GM11168 (cell line): ENCODE measurements at regions not wholly inside any gene's neighbourhood (a gene's known extent, or its start where the extent isn't known, plus 50 kb on each side); places are given as distances from the start of the nearest gene placed in this dataset.
"Not testable (repeated sequence)": the region's sequence is repeated elsewhere in the genome, so short reads cannot be mapped to it uniquely, and the experiment has no call there.

Source experiments
- in situ Hi-C: fragments of 300-500 bp; cut with MboI; formaldehyde crosslinking; loops from one replicate; pipeline ENCODE4 v1.12.0; 2022; ENCODE audit warnings: low sequenced_read_pairs; ENCODE audit not compliant: unreplicated experiment

- in situ Hi-C loops = not testable (repeated sequence)
Measured at GRCh38 chr10:15921423-15921945, 61.2 kb upstream of the MINDY3 start.

- in situ Hi-C loops = no loop called here
Measured at GRCh38 chr10:15931376-15931775, 71.1 kb upstream of the MINDY3 start.

GRCh38 chr10:15939543-15939942 is 79.2 kb upstream of the MINDY3 start:
- in situ Hi-C loops = not testable (repeated sequence)

- in situ Hi-C loops = no loop called here
Measured at GRCh38 chr10:15943426-15943825, 83.1 kb upstream of the MINDY3 start.

GRCh38 chr10:15954188-15954587 is 93.9 kb upstream of the MINDY3 start:
- in situ Hi-C loops = no loop called here

GRCh38 chr10:15960277-15960676 is 100.0 kb upstream of the MINDY3 start:
- in situ Hi-C loops = no loop called here

- in situ Hi-C loops = not testable (repeated sequence)
Measured at GRCh38 chr10:15972736-15973135, 112.4 kb upstream of the MINDY3 start.

- in situ Hi-C loops = no loop called here
Measured at GRCh38 chr10:15985690-15986089, 125.4 kb upstream of the MINDY3 start.

- in situ Hi-C loops = no loop called here
Measured at GRCh38 chr10:15990535-15991129, 130.3 kb upstream of the MINDY3 start.

- in situ Hi-C loops = no loop called here
Measured at GRCh38 chr10:15997313-15997712, 137.0 kb upstream of the MINDY3 start.

GRCh38 chr10:16001581-16001980 is 141.3 kb upstream of the MINDY3 start:
- in situ Hi-C loops = no loop called here

GRCh38 chr10:16009785-16010184 is 149.5 kb upstream of the MINDY3 start:
- in situ Hi-C loops = no loop called here

GRCh38 chr10:16011548-16011947 is 151.2 kb upstream of the MINDY3 start:
- in situ Hi-C loops = no loop called here

GRCh38 chr10:16014469-16014868 is 154.2 kb upstream of the MINDY3 start:
- in situ Hi-C loops = no loop called here

- in situ Hi-C loops = no loop called here
Measured at GRCh38 chr10:16016688-16017087, 156.4 kb upstream of the MINDY3 start.

- in situ Hi-C loops = no loop called here
Measured at GRCh38 chr10:16020836-16021235, 160.5 kb upstream of the MINDY3 start.

GRCh38 chr10:16026832-16027231 is 166.5 kb upstream of the MINDY3 start:
- in situ Hi-C loops = not testable (repeated sequence)

GRCh38 chr10:16030562-16030961 is 170.3 kb upstream of the MINDY3 start:
- in situ Hi-C loops = no loop called here

- in situ Hi-C loops = no loop called here
Measured at GRCh38 chr10:16049050-16049449, 188.7 kb upstream of the MINDY3 start.

GRCh38 chr10:16049782-16050181 is 189.5 kb upstream of the MINDY3 start:
- in situ Hi-C loops = no loop called here

- in situ Hi-C loops = no loop called here
Measured at GRCh38 chr10:16063350-16063749, 203.0 kb upstream of the MINDY3 start.

- in situ Hi-C loops = not testable (repeated sequence)
Measured at GRCh38 chr10:16083551-16083950, 223.2 kb upstream of the MINDY3 start.
